ENCODE measurements at regions not wholly inside any gene's neighbourhood (a gene's known extent, or its start where the extent isn't known, plus 50 kb on each side); places are given as distances from the start of the nearest gene placed in this dataset.

GRCh38 chr3:18774319-18775088 lies 349.4 kb upstream of the SATB1 start:
- no peaks in the 10 kb centered on the region for H3K9me3 ChIP-seq
- H3K4me3 ChIP-seq = no peak overlapping the region
- H3K27ac ChIP-seq = no peak overlapping the region
- DNase-seq = no peak
- no peaks in the 10 kb centered on the region for H3K36me3 ChIP-seq
- H3K4me1 ChIP-seq = no peaks in the 10 kb centered on the region
- no peak for TF ChIP-seq POLR2A (IDR thresholded peaks at IDR 0.05)
- TF ChIP-seq, protein P1, sequence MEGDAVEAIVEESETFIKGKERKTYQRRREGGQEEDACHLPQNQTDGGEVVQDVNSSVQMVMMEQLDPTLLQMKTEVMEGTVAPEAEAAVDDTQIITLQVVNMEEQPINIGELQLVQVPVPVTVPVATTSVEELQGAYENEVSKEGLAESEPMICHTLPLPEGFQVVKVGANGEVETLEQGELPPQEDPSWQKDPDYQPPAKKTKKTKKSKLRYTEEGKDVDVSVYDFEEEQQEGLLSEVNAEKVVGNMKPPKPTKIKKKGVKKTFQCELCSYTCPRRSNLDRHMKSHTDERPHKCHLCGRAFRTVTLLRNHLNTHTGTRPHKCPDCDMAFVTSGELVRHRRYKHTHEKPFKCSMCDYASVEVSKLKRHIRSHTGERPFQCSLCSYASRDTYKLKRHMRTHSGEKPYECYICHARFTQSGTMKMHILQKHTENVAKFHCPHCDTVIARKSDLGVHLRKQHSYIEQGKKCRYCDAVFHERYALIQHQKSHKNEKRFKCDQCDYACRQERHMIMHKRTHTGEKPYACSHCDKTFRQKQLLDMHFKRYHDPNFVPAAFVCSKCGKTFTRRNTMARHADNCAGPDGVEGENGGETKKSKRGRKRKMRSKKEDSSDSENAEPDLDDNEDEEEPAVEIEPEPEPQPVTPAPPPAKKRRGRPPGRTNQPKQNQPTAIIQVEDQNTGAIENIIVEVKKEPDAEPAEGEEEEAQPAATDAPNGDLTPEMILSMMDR (IDR thresholded peaks at IDR 0.05) = no peak
- H3K27me3 ChIP-seq = no peaks in the 10 kb centered on the region

- no peak for TF ChIP-seq POLR2A (IDR thresholded peaks at IDR 0.05)
- TF ChIP-seq, protein P1 (IDR thresholded peaks at IDR 0.05) = no peak
- Histone ChIP-seq H3K4me1 (no peaks in the 10 kb centered on the region), H3K27me3 (no peaks in the 10 kb centered on the region), H3K9me3 (no peaks in the 10 kb centered on the region), H3K27ac (no peak overlapping the region), H3K36me3 (no peaks in the 10 kb centered on the region), H3K4me3 (no peak overlapping the region)
- no peak for DNase-seq
Measured at GRCh38 chr3:18772699-18773305, 347.7 kb upstream of the SATB1 start.

GRCh38 chr3:18771931-18772330 lies 346.8 kb upstream of the SATB1 start:
- H3K36me3 ChIP-seq = no peaks in the 10 kb centered on the region

DNA sequence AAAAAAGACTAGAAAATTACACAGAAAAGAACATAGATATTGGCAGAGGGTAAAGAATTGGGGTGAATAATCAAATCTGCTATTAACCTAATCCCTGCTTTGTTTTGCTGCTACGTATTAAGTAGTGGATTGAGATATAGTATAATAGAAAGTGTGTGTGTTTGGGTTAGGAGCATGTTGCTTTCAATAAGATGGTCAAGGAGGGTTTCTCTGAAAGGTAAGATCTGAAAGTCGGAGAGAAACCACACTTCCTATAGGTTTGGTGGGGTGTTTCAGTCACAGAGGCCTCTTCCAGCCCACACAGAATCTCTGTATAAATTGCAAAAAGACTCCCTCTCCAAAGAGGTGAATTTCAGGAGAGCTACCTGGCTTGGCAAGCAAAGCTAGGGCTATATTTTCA lies 345.7 kb upstream of the SATB1 start:
- Histone ChIP-seq H3K9me3 (no peaks in the 10 kb centered on the region), H3K36me3 (no peaks in the 10 kb centered on the region), H3K4me1 (no peaks in the 10 kb centered on the region), H3K4me3 (no peak overlapping the region), H3K27me3 (no peaks in the 10 kb centered on the region), H3K27ac (no peak overlapping the region)
- DNase-seq = no peak
- no peak for TF ChIP-seq POLR2A (IDR thresholded peaks at IDR 0.05)
- TF ChIP-seq, protein P1 (IDR thresholded peaks at IDR 0.05) = no peak

More at GRCh38 chr3:18771931-18772330, 346.8 kb upstream of the SATB1 start:
- Histone ChIP-seq H3K27ac (no peak overlapping the region), H3K4me3 (no peak overlapping the region), H3K9me3 (no peaks in the 10 kb centered on the region), H3K4me1 (no peaks in the 10 kb centered on the region), H3K27me3 (no peaks in the 10 kb centered on the region)
- DNase-seq = no peak
- TF ChIP-seq POLR2A (IDR thresholded peaks at IDR 0.05) = no peak
- TF ChIP-seq, protein P1 (IDR thresholded peaks at IDR 0.05) = no peak

DNA sequence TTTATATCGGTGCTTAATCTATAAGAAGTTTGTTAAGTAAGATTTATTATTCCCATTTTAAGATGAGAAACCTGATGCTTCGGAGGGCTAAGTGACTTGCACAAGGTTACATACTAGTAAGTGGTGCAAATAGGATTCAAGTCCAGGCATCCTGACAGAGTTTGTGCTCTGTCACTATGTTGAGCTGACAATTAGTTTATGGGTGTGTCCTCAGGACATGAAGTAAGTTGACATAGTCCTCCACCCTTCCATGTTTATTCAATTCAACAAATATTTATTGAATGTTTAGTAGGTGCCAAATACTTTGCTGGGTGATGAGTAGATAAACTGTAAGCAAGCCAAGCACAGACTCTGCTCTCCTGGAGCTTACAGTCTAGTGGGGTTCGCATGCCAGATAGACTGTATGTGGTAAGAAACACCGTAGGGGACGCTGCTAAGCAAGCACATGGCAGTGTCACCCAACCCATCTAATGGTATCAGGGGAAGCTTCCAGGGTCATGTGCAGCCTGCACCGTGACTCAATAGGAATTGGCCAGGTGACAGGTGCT lies 342.7 kb upstream of the SATB1 start:
- H3K4me3 ChIP-seq = no peak overlapping the region
- TF ChIP-seq, protein P1 (IDR thresholded peaks at IDR 0.05) = no peak
- no peak overlapping the region for H3K27ac ChIP-seq
- H3K9me3 ChIP-seq = no peaks in the 10 kb centered on the region
- no peaks in the 10 kb centered on the region for H3K36me3 ChIP-seq
- H3K27me3 ChIP-seq = no peaks in the 10 kb centered on the region
- DNase-seq = no peak
- H3K4me1 ChIP-seq = no peaks in the 10 kb centered on the region

Data from Peyer's patch (tissue), 4 donors.